ENCODE measurements at regions not wholly inside any gene's neighbourhood (a gene's known extent, or its start where the extent isn't known, plus 50 kb on each side); places are given as distances from the start of the nearest gene placed in this dataset.

DNA sequence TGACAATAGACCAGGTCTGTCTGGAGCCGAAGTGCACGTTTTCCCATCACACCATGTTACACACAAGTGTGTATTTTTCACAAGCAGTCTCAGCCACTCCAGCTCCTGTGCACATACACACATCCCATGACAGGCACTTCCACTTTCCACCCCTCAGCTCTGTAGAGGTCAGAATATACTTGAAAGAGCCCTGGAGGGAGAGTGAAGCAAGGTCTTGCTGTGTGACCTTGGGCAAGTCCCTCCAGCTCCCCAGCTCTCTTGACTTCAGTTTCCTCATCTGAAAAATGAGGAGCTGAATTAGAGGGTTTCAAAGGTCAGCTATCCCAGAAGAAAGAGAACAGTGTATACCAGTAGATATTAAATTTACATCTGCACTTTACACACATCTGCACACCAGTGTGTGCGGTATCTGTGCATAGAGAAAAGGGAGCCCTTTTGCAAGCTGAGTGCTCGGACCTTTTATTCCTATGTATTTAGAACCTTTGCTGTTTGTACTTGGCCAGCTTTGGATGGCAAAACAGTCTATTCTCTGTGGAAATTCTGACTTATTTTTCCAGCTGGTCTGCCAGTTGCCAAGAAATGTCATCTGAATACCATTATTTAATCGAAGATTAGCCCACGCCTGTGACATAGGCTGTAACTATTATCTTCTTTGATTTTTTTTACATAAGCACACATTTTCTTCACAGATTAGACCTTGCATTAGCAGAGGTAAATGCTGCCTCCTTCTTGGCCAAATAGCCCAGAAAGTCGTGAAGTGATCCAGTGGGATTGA, 528.0 kb downstream of the BNC2 start:
- H3K27ac ChIP-seq, result no peak overlapping the region
- TF ChIP-seq, protein P1, sequence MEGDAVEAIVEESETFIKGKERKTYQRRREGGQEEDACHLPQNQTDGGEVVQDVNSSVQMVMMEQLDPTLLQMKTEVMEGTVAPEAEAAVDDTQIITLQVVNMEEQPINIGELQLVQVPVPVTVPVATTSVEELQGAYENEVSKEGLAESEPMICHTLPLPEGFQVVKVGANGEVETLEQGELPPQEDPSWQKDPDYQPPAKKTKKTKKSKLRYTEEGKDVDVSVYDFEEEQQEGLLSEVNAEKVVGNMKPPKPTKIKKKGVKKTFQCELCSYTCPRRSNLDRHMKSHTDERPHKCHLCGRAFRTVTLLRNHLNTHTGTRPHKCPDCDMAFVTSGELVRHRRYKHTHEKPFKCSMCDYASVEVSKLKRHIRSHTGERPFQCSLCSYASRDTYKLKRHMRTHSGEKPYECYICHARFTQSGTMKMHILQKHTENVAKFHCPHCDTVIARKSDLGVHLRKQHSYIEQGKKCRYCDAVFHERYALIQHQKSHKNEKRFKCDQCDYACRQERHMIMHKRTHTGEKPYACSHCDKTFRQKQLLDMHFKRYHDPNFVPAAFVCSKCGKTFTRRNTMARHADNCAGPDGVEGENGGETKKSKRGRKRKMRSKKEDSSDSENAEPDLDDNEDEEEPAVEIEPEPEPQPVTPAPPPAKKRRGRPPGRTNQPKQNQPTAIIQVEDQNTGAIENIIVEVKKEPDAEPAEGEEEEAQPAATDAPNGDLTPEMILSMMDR (IDR thresholded peaks at IDR 0.05), result no peak
- no peak for TF ChIP-seq ZFX (IDR thresholded peaks at IDR 0.05; ENCODE audit: borderline replicate concordance)

DNA sequence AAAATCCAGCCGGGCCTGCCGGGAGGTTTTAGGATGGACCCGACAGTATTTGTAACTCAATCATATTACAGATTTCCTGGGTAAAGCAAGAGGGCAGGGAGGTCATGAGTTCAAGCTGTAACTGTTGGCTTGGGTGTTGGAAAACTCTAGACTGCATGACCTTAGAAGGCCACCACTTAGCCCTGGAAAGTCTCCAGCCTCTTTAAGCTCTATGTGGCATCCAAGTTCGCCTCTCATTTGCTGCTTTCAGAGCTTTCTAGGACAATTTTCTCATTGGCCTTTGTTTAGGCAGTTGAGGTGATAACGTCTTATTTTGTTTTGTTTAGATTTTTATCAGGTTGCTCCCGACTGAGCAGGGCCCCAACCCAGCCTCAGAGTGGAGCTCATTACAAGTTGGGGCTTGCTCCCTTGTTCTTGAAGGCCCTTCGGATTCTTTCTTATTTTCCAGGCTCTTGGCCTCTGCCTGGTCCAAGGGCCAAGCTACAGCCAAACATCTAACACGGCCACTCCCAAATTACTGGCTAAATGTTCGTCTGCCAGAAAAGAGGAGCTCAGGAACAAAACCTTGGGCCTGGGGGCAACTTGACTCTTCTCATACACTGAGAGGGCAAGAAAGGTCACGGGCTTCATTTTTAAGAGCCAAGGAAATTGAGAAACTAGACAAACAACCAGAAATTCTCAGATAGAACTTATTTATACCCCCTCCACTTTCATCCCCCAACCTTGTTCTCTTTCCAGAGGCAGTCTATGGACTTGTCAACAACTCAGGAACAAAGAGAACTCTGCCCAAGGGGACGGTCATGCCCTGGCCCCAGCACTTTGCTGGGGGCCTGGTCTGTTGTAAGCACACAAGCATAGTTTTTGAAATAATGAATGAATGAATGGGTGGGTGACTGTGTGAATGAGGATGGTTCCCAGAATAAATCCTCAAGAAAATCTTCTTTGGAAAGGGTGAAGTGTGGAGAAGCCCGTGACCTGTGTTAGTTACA, 526.9 kb downstream of the BNC2 start:
- no peak overlapping the region for H3K27ac ChIP-seq
- TF ChIP-seq ZFX (IDR thresholded peaks at IDR 0.05; ENCODE audit: borderline replicate concordance), result no peak
- TF ChIP-seq, protein P1 (IDR thresholded peaks at IDR 0.05), result no peak

DNA sequence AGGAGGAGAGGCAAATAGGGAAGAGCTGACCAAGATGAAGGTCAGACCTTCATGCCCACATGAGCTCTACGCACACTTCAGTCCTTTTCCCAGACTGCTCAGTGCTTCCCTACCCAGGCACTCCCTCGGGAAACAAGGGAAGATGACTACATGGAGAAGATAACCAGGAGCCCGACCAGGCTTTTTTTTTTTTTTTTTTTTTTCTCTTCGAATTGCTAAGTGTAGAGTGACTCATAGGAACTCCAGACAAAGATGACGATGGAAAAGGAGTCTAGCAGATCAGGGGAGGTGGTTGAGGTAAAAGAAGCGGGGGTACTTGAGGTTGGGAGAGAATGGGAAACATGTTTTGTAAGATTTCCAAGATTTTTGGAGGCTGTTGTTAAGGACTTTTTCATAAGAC, 526.1 kb downstream of the BNC2 start:
- H3K27ac ChIP-seq, result no peak overlapping the region
- TF ChIP-seq ZFX (IDR thresholded peaks at IDR 0.05; ENCODE audit: borderline replicate concordance), result no peak
- TF ChIP-seq, protein P1 (IDR thresholded peaks at IDR 0.05), result no peak

DNA sequence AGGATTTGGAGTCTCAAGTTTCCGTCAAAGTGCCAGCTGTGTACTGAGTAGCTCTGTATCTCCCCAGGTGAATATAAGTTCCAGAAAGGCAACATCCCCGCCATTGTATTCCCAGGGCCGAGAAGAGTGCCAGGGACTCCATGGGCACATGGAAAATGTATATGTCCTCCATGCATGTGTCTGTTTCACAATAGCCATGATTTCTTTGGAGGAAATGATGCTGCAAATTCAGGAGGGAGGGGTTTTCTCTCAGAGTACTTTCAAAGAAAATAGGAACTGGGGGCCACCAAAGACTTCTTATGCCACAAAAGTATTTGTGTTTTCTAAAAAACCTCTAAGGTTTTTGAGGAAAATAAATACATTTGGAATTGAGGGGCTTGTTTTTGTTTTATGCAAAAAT, 524.6 kb downstream of the BNC2 start:
- H3K27ac ChIP-seq, result no peak overlapping the region
- TF ChIP-seq, protein P1 (IDR thresholded peaks at IDR 0.05), result no peak
- no peak for TF ChIP-seq ZFX (IDR thresholded peaks at IDR 0.05; ENCODE audit: borderline replicate concordance)

DNA sequence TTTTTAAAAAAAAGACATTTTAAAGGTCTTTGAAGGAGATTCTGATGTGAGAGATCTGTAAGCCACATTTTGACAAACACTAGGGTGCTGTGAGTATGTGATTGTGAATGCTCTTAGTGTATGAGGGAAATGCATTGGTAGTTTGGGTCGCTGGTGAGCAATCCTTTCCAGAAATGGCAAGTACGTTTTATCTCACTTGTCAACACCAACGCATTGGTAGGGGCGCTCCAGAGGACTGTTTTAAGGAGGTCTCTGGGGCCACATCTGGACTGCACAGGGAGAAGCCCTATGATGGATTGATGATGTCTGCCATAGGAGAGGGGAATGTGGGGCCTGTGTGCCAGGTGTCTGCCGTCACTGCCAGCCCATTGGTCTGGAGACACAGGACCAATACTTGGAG, 522.6 kb downstream of the BNC2 start:
- H3K27ac ChIP-seq, result no peak overlapping the region
- no peak for TF ChIP-seq ZFX (IDR thresholded peaks at IDR 0.05; ENCODE audit: borderline replicate concordance)
- TF ChIP-seq, protein P1 (IDR thresholded peaks at IDR 0.05), result no peak

DNA sequence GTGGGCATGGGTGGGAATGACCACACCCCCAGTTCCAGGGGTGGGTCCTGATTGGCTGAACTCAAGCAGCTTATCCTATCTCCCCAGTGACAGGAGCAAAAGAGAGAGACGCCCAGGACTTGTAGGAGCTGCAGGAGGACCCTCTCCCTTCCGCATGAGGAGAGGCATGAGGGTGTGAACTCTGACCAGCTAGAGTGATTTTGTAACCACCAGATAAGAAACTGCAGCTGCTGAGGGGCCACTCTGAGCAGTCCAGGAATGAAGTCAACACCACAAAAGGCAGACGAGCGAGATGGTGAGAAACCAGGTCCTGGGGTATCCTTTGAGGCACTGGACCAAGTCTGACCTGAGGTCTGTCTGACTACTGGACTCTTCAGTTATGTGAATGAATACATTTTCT, 521.9 kb downstream of the BNC2 start:
- TF ChIP-seq, protein P1 (IDR thresholded peaks at IDR 0.05), result no peak
- TF ChIP-seq ZFX (IDR thresholded peaks at IDR 0.05; ENCODE audit: borderline replicate concordance), result no peak
- H3K27ac ChIP-seq, result no peak overlapping the region

Measured in 22Rv1 (cell line).